Gastroesophageal sphincter (tissue), 3 donors: ENCODE measurements at regions not wholly inside any gene's neighbourhood (a gene's known extent, or its start where the extent isn't known, plus 50 kb on each side); places are given as distances from the start of the nearest gene placed in this dataset.

Experiments used
- CTCF ChIP-seq, 4 experiments: fragments of 200-600 bp in 2 of 4; fragments of 450-650 bp in 2 of 4; sonication (generic) in 1 of 4; IDR thresholded peaks; one replicate each; pipeline ENCODE4 v1.5.1; 2017 to 2019; ENCODE audit warnings: antibody characterized with exemption in 4 of 4, mild to moderate bottlenecking in 2 of 4, moderate library complexity in 2 of 4
- POLR2A ChIP-seq, 2 donors: fragments of 450-650 bp; IDR thresholded peaks; one replicate each; pipeline ENCODE4 v1.6.1; 2017; ENCODE audit warnings: antibody characterized with exemption in 2 of 2, mild to moderate bottlenecking in 2 of 2, moderate library complexity in 1 of 2
- POLR2AphosphoS5 ChIP-seq: sonication (generic); formaldehyde crosslinking; IDR thresholded peaks from one replicate; pipeline ENCODE4 v1.6.1; 2017; ENCODE audit warnings: antibody characterized with exemption

GRCh38 chr16:86846136-86846535, 267.8 kb downstream of the FOXL1 start:
- TF ChIP-seq CTCF (IDR thresholded peaks at IDR 0.05) (no peak), POLR2AphosphoS5 (no peak), POLR2A (IDR thresholded peaks at IDR 0.05) (no peak)
